ENCODE measurements at regions not wholly inside any gene's neighbourhood (a gene's known extent, or its start where the extent isn't known, plus 50 kb on each side); places are given as distances from the start of the nearest gene placed in this dataset.

DNA sequence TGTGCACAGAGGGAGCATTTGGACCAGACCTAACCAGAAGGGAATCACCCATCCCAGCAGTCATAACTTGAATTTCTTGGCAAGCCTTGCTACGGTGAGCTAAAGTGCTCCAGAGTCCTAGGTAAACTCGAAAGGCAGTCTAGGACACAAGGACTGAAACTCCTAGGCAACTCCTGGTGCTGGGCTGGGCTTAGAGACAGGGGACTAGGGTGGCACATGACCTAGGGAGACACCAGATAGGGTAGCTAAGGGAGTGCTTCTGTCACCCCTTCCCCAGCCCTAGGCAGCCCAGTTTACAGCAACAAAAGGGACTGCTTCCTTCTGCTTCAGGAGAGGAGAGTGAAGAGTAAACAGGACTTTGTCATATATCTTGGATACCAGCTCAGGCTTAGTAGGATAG, 256.4 kb upstream of the ARHGEF26 start:
- TF ChIP-seq, protein P1, sequence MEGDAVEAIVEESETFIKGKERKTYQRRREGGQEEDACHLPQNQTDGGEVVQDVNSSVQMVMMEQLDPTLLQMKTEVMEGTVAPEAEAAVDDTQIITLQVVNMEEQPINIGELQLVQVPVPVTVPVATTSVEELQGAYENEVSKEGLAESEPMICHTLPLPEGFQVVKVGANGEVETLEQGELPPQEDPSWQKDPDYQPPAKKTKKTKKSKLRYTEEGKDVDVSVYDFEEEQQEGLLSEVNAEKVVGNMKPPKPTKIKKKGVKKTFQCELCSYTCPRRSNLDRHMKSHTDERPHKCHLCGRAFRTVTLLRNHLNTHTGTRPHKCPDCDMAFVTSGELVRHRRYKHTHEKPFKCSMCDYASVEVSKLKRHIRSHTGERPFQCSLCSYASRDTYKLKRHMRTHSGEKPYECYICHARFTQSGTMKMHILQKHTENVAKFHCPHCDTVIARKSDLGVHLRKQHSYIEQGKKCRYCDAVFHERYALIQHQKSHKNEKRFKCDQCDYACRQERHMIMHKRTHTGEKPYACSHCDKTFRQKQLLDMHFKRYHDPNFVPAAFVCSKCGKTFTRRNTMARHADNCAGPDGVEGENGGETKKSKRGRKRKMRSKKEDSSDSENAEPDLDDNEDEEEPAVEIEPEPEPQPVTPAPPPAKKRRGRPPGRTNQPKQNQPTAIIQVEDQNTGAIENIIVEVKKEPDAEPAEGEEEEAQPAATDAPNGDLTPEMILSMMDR (IDR thresholded peaks at IDR 0.05), result no peak
- TF ChIP-seq EZH2 (IDR thresholded peaks at IDR 0.05), result no peak
